HEK293T (cell line): ENCODE measurements at regions not wholly inside any gene's neighbourhood (a gene's known extent, or its start where the extent isn't known, plus 50 kb on each side); places are given as distances from the start of the nearest gene placed in this dataset.

Source experiments
- CTCF ChIA-PET: fragments of 350-600 bp; formaldehyde crosslinking; extraction: SDS; loops from one replicate; lab custom pipeline; 2021; ENCODE audit warnings: antibody characterized with exemption, inconsistent platforms; lab: Yijun Ruan, JAX
- POLR2A ChIA-PET: fragments of 350-600 bp; formaldehyde crosslinking; extraction: SDS; loops from one replicate; lab custom pipeline; 2020; ENCODE audit warnings: antibody characterized with exemption, inconsistent platforms; lab: Yijun Ruan, JAX
- DNase-seq: peaks from one replicate; pipeline ENCODE4 v3.0.0; 2012; ENCODE audit warnings: mixed read lengths; ENCODE audit errors: extremely low spot score
- ARNT ChIP-seq: fragments of 450-650 bp; IDR thresholded peaks from 2 replicates; pipeline ENCODE4 v1.6.1; 2017; ENCODE audit warnings: mild to moderate bottlenecking
- BHLHE40 ChIP-seq: fragments of 450-650 bp; IDR thresholded peaks from 2 replicates; pipeline ENCODE4 v1.6.1; 2016; ENCODE audit warnings: mild to moderate bottlenecking, moderate library complexity, borderline replicate concordance
- CTBP1 ChIP-seq: fragments of 450-650 bp; IDR thresholded peaks from 2 replicates; pipeline ENCODE4 v1.6.1; 2016; ENCODE audit warnings: borderline replicate concordance
- ELF4 ChIP-seq: fragments of 450-650 bp; IDR thresholded peaks from 2 replicates; pipeline ENCODE4 v1.6.1; 2017; ENCODE audit warnings: antibody characterized with exemption
- FOXA1 ChIP-seq: fragments of 450-650 bp; IDR thresholded peaks from 2 replicates; pipeline ENCODE4 v1.6.1; 2016; ENCODE audit warnings: mild to moderate bottlenecking
- FOXK2 ChIP-seq: fragments of 450-650 bp; IDR thresholded peaks from 2 replicates; pipeline ENCODE4 v1.6.1; 2016; ENCODE audit warnings: mild to moderate bottlenecking
- FOXM1 ChIP-seq: fragments of 450-650 bp; IDR thresholded peaks from 2 replicates; pipeline ENCODE4 v1.6.1; 2017; ENCODE audit warnings: mild to moderate bottlenecking, borderline replicate concordance
- HDGF ChIP-seq: fragments of 450-650 bp; IDR thresholded peaks from 2 replicates; pipeline ENCODE4 v1.6.1; 2017; ENCODE audit warnings: antibody characterized with exemption, borderline replicate concordance
- L3MBTL2 ChIP-seq: fragments of 450-650 bp; conservative IDR thresholded peaks from 2 replicates; pipeline ENCODE4 v1.6.1; 2016; ENCODE audit warnings: mild to moderate bottlenecking
- LEF1 ChIP-seq: fragments of 450-650 bp; IDR thresholded peaks from 2 replicates; pipeline ENCODE4 v1.6.1; 2017; ENCODE audit warnings: mild to moderate bottlenecking, borderline replicate concordance
- NFRKB ChIP-seq: fragments of 450-650 bp; IDR thresholded peaks from 2 replicates; pipeline ENCODE4 v1.6.1; 2016; ENCODE audit warnings: mild to moderate bottlenecking, moderate library complexity
- PKNOX1 ChIP-seq: fragments of 450-650 bp; IDR thresholded peaks from 2 replicates; pipeline ENCODE4 v1.6.1; 2016
- SP1 ChIP-seq: fragments of 450-650 bp; IDR thresholded peaks from 2 replicates; pipeline ENCODE4 v1.6.1; 2017
- SUZ12 ChIP-seq: fragments of 450-650 bp; IDR thresholded peaks from 2 replicates; pipeline ENCODE4 v1.6.1; 2016; ENCODE audit warnings: mild to moderate bottlenecking
- TARDBP ChIP-seq: fragments of 450-650 bp; IDR thresholded peaks from 2 replicates; pipeline ENCODE4 v1.6.1; 2016
- ZNF384 ChIP-seq: fragments of 450-650 bp; IDR thresholded peaks from 2 replicates; pipeline ENCODE4 v1.6.1; 2016

- TF ChIP-seq CTBP1 = no peak
- TF ChIP-seq ARNT = no peak
- no peak for TF ChIP-seq LEF1
- TF ChIP-seq BHLHE40 = no peak
- no peak for TF ChIP-seq ELF4
- TF ChIP-seq HDGF = no peak
- TF ChIP-seq TARDBP = no peak
- TF ChIP-seq PKNOX1 = no peak
- TF ChIP-seq FOXK2 = no peak
- TF ChIP-seq FOXM1 = no peak
- TF ChIP-seq ZNF384 = no peak
- no peak for TF ChIP-seq NFRKB
- ChIA-PET CTCF (interaction anchor here (0.7 to 2.4 kb wide), 5 partner anchors 128 to 609 kb away, joined by 3 to 12 read pairs (median 3); no protein-coding TSS in a partner anchor), POLR2A (no interaction called here)
- no peak for DNase-seq
These were observed 379.0 kb downstream of the LRIG3 start for GRCh38 chr12:58541300-58541690.

GRCh38 chr12:58544281-58544680 lies 376.0 kb downstream of the LRIG3 start:
- TF ChIP-seq TARDBP (no peak), PKNOX1 (no peak), SP1 (no peak), BHLHE40 (no peak), L3MBTL2 (no peak), LEF1 (no peak), ARNT (no peak), SUZ12 (no peak), CTBP1 (no peak), ZNF384 (no peak)
- CTCF ChIA-PET = no interaction called here
- POLR2A ChIA-PET = no interaction called here
- no peak for DNase-seq

- POLR2A ChIA-PET = no interaction called here
- TF ChIP-seq NFRKB (no peak), L3MBTL2 (no peak), BHLHE40 (no peak), SUZ12 (no peak), SP1 (no peak), CTBP1 (no peak), TARDBP (no peak), FOXK2 (no peak), HDGF (no peak), FOXA1 (no peak), PKNOX1 (no peak), ZNF384 (no peak)
- DNase-seq = no peak
- CTCF ChIA-PET = no interaction called here
These were observed 373.1 kb downstream of the LRIG3 start for GRCh38 chr12:58547217-58547616.

GRCh38 chr12:58548801-58549200 lies 371.5 kb downstream of the LRIG3 start:
- ChIA-PET POLR2A (no interaction called here), CTCF (no interaction called here)
- DNase-seq = no peak
- TF ChIP-seq PKNOX1 (no peak), FOXA1 (no peak), ZNF384 (no peak), ELF4 (no peak), HDGF (no peak), ARNT (no peak), FOXK2 (no peak), LEF1 (no peak), SP1 (no peak), BHLHE40 (no peak), L3MBTL2 (no peak), NFRKB (no peak), CTBP1 (no peak), SUZ12 (no peak), TARDBP (no peak)

GRCh38 chr12:58554522-58555157 lies 365.7 kb downstream of the LRIG3 start:
- ChIA-PET POLR2A (no interaction called here), CTCF (interaction anchor here (0.6 kb wide), 1 partner anchor 250 kb away, joined by 3 read pairs; no protein-coding TSS in a partner anchor)
- TF ChIP-seq TARDBP (no peak), L3MBTL2 (no peak), LEF1 (no peak), FOXK2 (no peak), ARNT (no peak), CTBP1 (no peak)
- DNase-seq = no peak

GRCh38 chr12:58557171-58557570 lies 363.1 kb downstream of the LRIG3 start:
- CTCF ChIA-PET = no interaction called here
- no peak for TF ChIP-seq FOXK2
- TF ChIP-seq ELF4 = no peak
- POLR2A ChIA-PET = no interaction called here
- DNase-seq = no peak
